H1 (cell line): ENCODE measurements at regions not wholly inside any gene's neighbourhood (a gene's known extent, or its start where the extent isn't known, plus 50 kb on each side); places are given as distances from the start of the nearest gene placed in this dataset.

Experiments used
- CTCF ChIA-PET: fragments of 300-600 bp; sonication (Branson Sonifier 250); formaldehyde crosslinking; loops from one replicate; lab custom pipeline; 2021; ENCODE audit not compliant: partially characterized antibody; lab: Charles Lee
- POLR2A ChIA-PET: fragments of 300-600 bp; sonication (Branson Sonifier 250); formaldehyde crosslinking; loops from one replicate; lab custom pipeline; 2021; ENCODE audit warnings: inconsistent platforms; ENCODE audit not compliant: partially characterized antibody; lab: Charles Lee
- DNase-seq, 2 experiments: peaks; one replicate each; pipeline versions ENCODE4 v3.0.0 to v3.0.0-alpha.2; 2010 to 2022; ENCODE audit warnings: low spot score in 2 of 2, low read depth in 1 of 2, mixed read lengths in 1 of 2
- FAIRE-seq: peaks from 2 replicates; lab custom pipeline; 2011; peaks lifted over from hg19 to GRCh38; lab: Jason Lieb, UNC
- H2AFZ ChIP-seq: 2 replicates; pipeline ENCODE4 v1.8.1; 2012; ENCODE audit warnings: low read length, inconsistent platforms
- H2AK5ac ChIP-seq: 2 replicates; pipeline ENCODE4 v1.6.1; 2013; ENCODE audit warnings: low read depth, low read length
- H2BK120ac ChIP-seq: replicated peaks from 2 replicates; pipeline ENCODE3; 2013; ENCODE audit warnings: low read depth, low read length, inconsistent platforms
- H2BK12ac ChIP-seq: 2 replicates; pipeline ENCODE4 v1.6.1; 2013; ENCODE audit warnings: low read depth, low read length
- H2BK15ac ChIP-seq: 2 replicates; pipeline ENCODE4 v1.6.1; 2013; ENCODE audit warnings: low read length
- H2BK20ac ChIP-seq: 2 replicates; pipeline ENCODE4 v1.6.1; 2013; ENCODE audit warnings: low read length
- H2BK5ac ChIP-seq: 2 replicates; pipeline ENCODE4 v1.6.1; 2013; ENCODE audit warnings: low read depth, low read length
- H3K14ac ChIP-seq: 2 replicates; pipeline ENCODE4 v1.6.1; 2013; ENCODE audit warnings: inconsistent platforms; ENCODE audit not compliant: insufficient read length
- H3K18ac ChIP-seq: 2 replicates; pipeline ENCODE4 v1.6.1; 2013; ENCODE audit warnings: low read length; ENCODE audit errors: extremely low read depth
- H3K23ac ChIP-seq: 2 replicates; pipeline ENCODE4 v1.6.1; 2013; ENCODE audit warnings: inconsistent platforms; ENCODE audit not compliant: insufficient read length
- H3K23me2 ChIP-seq: 2 replicates; pipeline ENCODE4 v1.6.1; 2013; ENCODE audit warnings: low read depth, low read length
- H3K27ac ChIP-seq: 2 replicates; pipeline ENCODE4 v1.6.1; 2011; ENCODE audit warnings: low read depth, low read length, inconsistent platforms
- H3K27me3 ChIP-seq, 4 experiments: replicated peaks in 1 of 4; 1 replicate in 1 of 4; 2 replicates in 3 of 4; pipeline versions ENCODE4 v1.6.1 to v1.8.1; 2011 to 2013; ENCODE audit warnings: low read length in 3 of 4, mild to moderate bottlenecking in 3 of 4, inconsistent platforms in 2 of 4, mixed read lengths in 2 of 4, moderate library complexity in 1 of 4; ENCODE audit not compliant: control insufficient read depth in 3 of 4, insufficient read depth in 3 of 4; ENCODE audit errors: extremely low read depth in 1 of 4
- H3K36me3 ChIP-seq, 4 experiments: 2 replicates each; pipeline versions ENCODE4 v1.6.1 to v1.8.1; 2011 to 2013; ENCODE audit warnings: mild to moderate bottlenecking in 4 of 4, low read length in 3 of 4, moderate library complexity in 2 of 4, control low read depth in 1 of 4, inconsistent platforms in 1 of 4; ENCODE audit not compliant: insufficient read depth in 4 of 4, control insufficient read depth in 2 of 4
- H3K4ac ChIP-seq: replicated peaks from 2 replicates; pipeline ENCODE3; 2013; ENCODE audit warnings: low read length, low read depth, mixed read lengths, inconsistent platforms; ENCODE audit not compliant: insufficient read length
- H3K4me1 ChIP-seq, 4 experiments: replicated peaks in 1 of 4; 1 replicate in 1 of 4; 2 replicates in 3 of 4; pipeline versions ENCODE4 v1.6.1 to v1.8.1; 2011 to 2013; ENCODE audit warnings: low read length in 3 of 4, inconsistent platforms in 2 of 4, mixed read lengths in 1 of 4; ENCODE audit not compliant: insufficient read depth in 4 of 4, control insufficient read depth in 3 of 4
- H3K4me2 ChIP-seq, 2 experiments: 2 replicates each; pipeline versions ENCODE4 v1.6.1 to v1.8.1; 2011 to 2013; ENCODE audit warnings: low read depth in 2 of 2, low read length in 2 of 2, control low read depth in 1 of 2, inconsistent platforms in 1 of 2, mild to moderate bottlenecking in 1 of 2; ENCODE audit not compliant: insufficient read depth in 1 of 2
- H3K4me3 ChIP-seq, 4 experiments: fragments of 200-600, 300-600 bp in 1 of 4; sonication (generic), shearing (Covaris generic), sonication (Bioruptor Twin) in 1 of 4; 2 replicates each; pipeline versions ENCODE4 v1.5.1 to v1.8.1; 2011 to 2016; ENCODE audit warnings: low read length in 4 of 4, low read depth in 3 of 4, control low read depth in 2 of 4, inconsistent platforms in 2 of 4, mild to moderate bottlenecking in 2 of 4, mixed read lengths in 1 of 4, moderate library complexity in 1 of 4; ENCODE audit not compliant: insufficient read depth in 2 of 4; ENCODE audit errors: extremely low read depth in 1 of 4
- H3K56ac ChIP-seq: replicated peaks from 2 replicates; pipeline ENCODE3; 2013; ENCODE audit warnings: low read depth, mild to moderate bottlenecking, mixed read lengths, low read length, inconsistent platforms; ENCODE audit not compliant: insufficient read length
- H3K79me1 ChIP-seq: 2 replicates; pipeline ENCODE4 v1.6.1; 2013; ENCODE audit warnings: low read depth, low read length, control low read depth
- H3K79me2 ChIP-seq, 2 experiments: 2 replicates each; pipeline versions ENCODE4 v1.6.1 to v1.8.1; 2012 to 2013; ENCODE audit warnings: low read length in 2 of 2, mild to moderate bottlenecking in 2 of 2, inconsistent platforms in 1 of 2; ENCODE audit not compliant: insufficient read depth in 2 of 2, control insufficient read depth in 1 of 2
- H3K9ac ChIP-seq, 4 experiments: replicated peaks in 1 of 4; 1 replicate in 1 of 4; 2 replicates in 3 of 4; pipeline versions ENCODE4 v1.6.1 to v1.8.1; 2011 to 2013; ENCODE audit warnings: low read depth in 3 of 4, low read length in 3 of 4, control low read depth in 2 of 4, mild to moderate bottlenecking in 2 of 4, moderate library complexity in 2 of 4, inconsistent platforms in 1 of 4; ENCODE audit errors: extremely low read depth in 1 of 4
- H3K9me3 ChIP-seq, 2 experiments: 2 replicates each; pipeline versions ENCODE4 v1.6.1 to v1.8.1; 2012 to 2013; ENCODE audit warnings: mild to moderate bottlenecking in 2 of 2, moderate library complexity in 2 of 2, control low read depth in 1 of 2, inconsistent platforms in 1 of 2, low read depth in 1 of 2, low read length in 1 of 2, mixed read lengths in 1 of 2; ENCODE audit not compliant: insufficient read depth in 2 of 2
- H4K20me1 ChIP-seq, 2 experiments: replicated peaks in 1 of 2; 2 replicates each; pipeline versions ENCODE3 to v1.8.1; 2011 to 2013; ENCODE audit warnings: inconsistent platforms in 2 of 2, low read length in 2 of 2, mild to moderate bottlenecking in 1 of 2; ENCODE audit not compliant: insufficient read depth in 2 of 2, control insufficient read depth in 1 of 2
- H4K5ac ChIP-seq: 2 replicates; pipeline ENCODE4 v1.6.1; 2013; ENCODE audit warnings: low read length, low read depth, mixed read lengths, inconsistent platforms; ENCODE audit not compliant: insufficient read length
- H4K8ac ChIP-seq: 2 replicates; pipeline ENCODE4 v1.8.0; 2013; ENCODE audit warnings: mild to moderate bottlenecking, moderate library complexity, low read length, inconsistent platforms; ENCODE audit not compliant: insufficient read depth; ENCODE audit errors: extremely low read depth
- H4K91ac ChIP-seq: replicated peaks from 2 replicates; pipeline ENCODE3; 2013; ENCODE audit warnings: low read length, mixed read lengths, inconsistent platforms; ENCODE audit not compliant: insufficient read length
- BCL11A ChIP-seq, 2 experiments: IDR thresholded peaks; one replicate each; pipeline ENCODE4 v1.6.1; 2011; ENCODE audit warnings: low read depth in 2 of 2, low read length in 2 of 2, mild to moderate bottlenecking in 2 of 2
- MAFK ChIP-seq: IDR thresholded peaks from 2 replicates; pipeline ENCODE4 v1.6.1; 2012; ENCODE audit warnings: low read depth, mild to moderate bottlenecking, improper control_type of control experiment, low read length
- WGBS, 2 experiments: shearing (Covaris generic) in 1 of 2; methylation state at CpG; one replicate each; pipeline versions ENCODE4 v1.1.6 to v1.1.7; 2013 to 2015; ENCODE audit warnings: low lambda C conversion rate in 2 of 2, mixed read lengths in 2 of 2, inconsistent platforms in 1 of 2, low coverage in 1 of 2, missing lambda C conversion rate in 1 of 2; ENCODE audit not compliant: insufficient replicate concordance in 2 of 2, insufficient coverage in 1 of 2, insufficient read length in 1 of 2; ENCODE audit errors: extremely low coverage in 1 of 2, missing lambda C conversion rate in 1 of 2; 5-methylcytosine and 5-hydroxymethylcytosine counted together

DNA sequence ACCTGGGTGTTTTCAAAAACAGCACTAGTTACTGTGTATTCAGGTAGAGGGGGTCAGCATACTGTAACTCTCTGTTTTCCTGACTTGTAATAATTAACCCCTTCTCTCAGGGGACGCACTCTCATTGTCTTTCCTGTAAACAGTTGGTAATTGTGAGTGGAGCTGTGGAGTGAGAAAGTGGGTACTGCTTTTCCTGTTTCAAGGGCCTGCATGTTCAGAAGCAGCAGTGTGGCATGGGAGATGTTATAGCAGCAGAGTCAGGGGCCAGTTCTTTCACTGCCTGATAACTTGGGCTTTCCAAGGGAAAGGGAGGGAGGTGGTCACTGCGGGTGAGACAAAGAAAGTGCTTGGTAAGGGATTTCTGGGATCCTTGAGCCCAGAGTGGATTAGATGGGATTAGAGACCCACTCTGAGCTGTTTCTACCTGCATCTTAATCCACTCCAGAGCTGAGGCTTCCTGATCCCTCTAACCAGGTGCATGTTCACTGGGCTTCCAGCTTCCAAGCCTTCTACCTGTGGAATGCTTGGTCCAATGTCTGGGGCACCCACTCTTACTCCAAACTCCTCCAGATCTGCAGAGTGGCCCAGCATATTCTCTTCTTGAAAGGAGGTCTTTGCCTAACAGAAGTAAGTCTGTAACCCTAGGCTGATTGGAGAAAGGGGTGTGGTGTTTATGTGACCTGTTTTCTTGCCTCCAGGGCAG is 105.2 kb downstream of the RPLP1 start:
- Histone ChIP-seq H3K27me3 (no peaks in the 10 kb centered on the region; a peak in 1 of 7 replicates), H3K79me2 (no peaks in the 10 kb centered on the region), H3K9me3 (no peaks in the 10 kb centered on the region), H3K23me2 (no peaks in the 10 kb centered on the region), H2BK120ac (no peak overlapping the region), H2BK20ac (no peak overlapping the region), H2BK15ac (no peak overlapping the region), H2BK5ac (no peak overlapping the region), H3K4me2 (0 out of 4 replicates have a peak overlapping the region, but pooled peaks of 1 of the 2 experiments have one; percentile 7), H3K4me1 (peaks cover 0 to 7% (median 4%) of the 10 kb centered on the region in 4 experiments; a peak in 3 of 7 replicates), H3K56ac (no peak overlapping the region), H4K8ac (no peak overlapping the region), H3K14ac (no peak overlapping the region), H3K79me1 (no peaks in the 10 kb centered on the region), H2BK12ac (no peak overlapping the region), H3K9ac (no peak overlapping the region), H4K20me1 (no peaks in the 10 kb centered on the region), H3K4me3 (no peak overlapping the region), H2AFZ (no peak overlapping the region; the same call in 1 of the 2 replicates), H3K4ac (no peak overlapping the region), H4K5ac (no peak overlapping the region), H2AK5ac (no peak overlapping the region), H3K18ac (no peak overlapping the region), H3K36me3 (no peaks in the 10 kb centered on the region), H3K23ac (no peak overlapping the region), H3K27ac (no peak overlapping the region), H4K91ac (no peak overlapping the region)
- TF ChIP-seq MAFK (0 out of 2 replicates have a peak, but pooled peaks have one; percentile 41), BCL11A (IDR thresholded peaks at IDR 0.05; ENCODE audit: low read depth in 2 of 2, low read length in 2 of 2) (no peak)
- DNase-seq (no peak), FAIRE-seq (no peak)
- 79% methylated on average over 2 of the region's 2 CpGs; no CpG with 5 or more reads in 1 of the 2 experiments for WGBS, 2 experiments
- ChIA-PET CTCF (interaction anchor here (1.1 to 2.7 kb wide), 6 partner anchors 14 to 20 kb away, joined by 3 to 9 read pairs (median 4); no protein-coding TSS in a partner anchor), POLR2A (no interaction called here)
